Activated CD8-positive, alpha-beta memory T cell treated with anti-CD3 and anti-CD28 coated beads, Interleukin-2, amount 10 ng/mL, durations not matched to agents 7 days and 5 days (primary cell): ENCODE measurements at regions not wholly inside any gene's neighbourhood (a gene's known extent, or its start where the extent isn't known, plus 50 kb on each side); places are given as distances from the start of the nearest gene placed in this dataset.

Experiments used
- ATAC-seq: fragments of 150-1000 bp; cut with Tn5 transposase; one replicate; pipeline ENCODE4 v1.10.0; 2021; ENCODE audit warnings: moderate library complexity
- CTCF ChIA-PET: fragments of 350-600 bp; sonication (Branson Sonifier 250); formaldehyde crosslinking; loops from one replicate; lab custom pipeline; 2021; ENCODE audit warnings: antibody characterized with exemption; lab: Charles Lee
- DNase-seq: peaks from one replicate; pipeline ENCODE4 v3.0.0-alpha.2; 2020
- H3K27ac Mint-ChIP-seq: one replicate; pipeline ENCODE4 v1.8.0; 2021; ENCODE audit warnings: mild to moderate bottlenecking, mixed read lengths
- H3K27me3 Mint-ChIP-seq: one replicate; pipeline ENCODE4 v1.8.0; 2021; ENCODE audit warnings: mixed read lengths
- H3K36me3 Mint-ChIP-seq: one replicate; pipeline ENCODE4 v1.8.0; 2021; ENCODE audit warnings: mild to moderate bottlenecking, mixed read lengths
- H3K4me1 Mint-ChIP-seq: one replicate; pipeline ENCODE4 v1.8.0; 2021; ENCODE audit warnings: mixed read lengths
- H3K4me3 Mint-ChIP-seq: one replicate; pipeline ENCODE4 v1.8.0; 2021; ENCODE audit warnings: mild to moderate bottlenecking, moderate library complexity, mixed read lengths
- H3K9me3 Mint-ChIP-seq: one replicate; pipeline ENCODE4 v1.8.0; 2022; ENCODE audit warnings: low read depth, mixed read lengths

DNA sequence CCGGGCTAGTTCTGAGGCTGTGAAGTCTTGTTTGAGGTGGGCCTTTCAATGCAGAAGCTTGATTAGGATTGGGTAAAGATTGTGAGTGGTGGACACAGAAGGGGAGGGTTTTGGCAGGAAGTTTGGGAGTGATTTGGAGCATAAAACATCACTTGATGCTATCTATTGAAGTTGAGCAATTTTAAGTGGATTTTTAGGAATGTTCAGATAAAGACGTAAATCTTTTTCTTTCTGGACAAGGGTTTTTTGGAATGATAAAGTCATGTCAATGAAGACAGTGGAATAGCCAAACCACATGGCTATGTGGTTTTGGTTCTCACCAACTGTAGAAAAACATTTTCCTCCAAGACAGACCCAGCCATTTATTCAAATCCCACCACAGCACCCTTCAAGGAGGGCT is 111.2 kb upstream of the SNX19 start:
- Mint-ChIP-seq H3K27ac (no peak overlapping the region), H3K36me3 (no peaks in the 10 kb centered on the region), H3K27me3 (no peaks in the 10 kb centered on the region), H3K4me1 (no peaks in the 10 kb centered on the region), H3K4me3 (no peak overlapping the region), H3K9me3 (no peaks in the 10 kb centered on the region)
- CTCF ChIA-PET, result no interaction called here
- DNase-seq (no peak), ATAC-seq (no peak)

DNA sequence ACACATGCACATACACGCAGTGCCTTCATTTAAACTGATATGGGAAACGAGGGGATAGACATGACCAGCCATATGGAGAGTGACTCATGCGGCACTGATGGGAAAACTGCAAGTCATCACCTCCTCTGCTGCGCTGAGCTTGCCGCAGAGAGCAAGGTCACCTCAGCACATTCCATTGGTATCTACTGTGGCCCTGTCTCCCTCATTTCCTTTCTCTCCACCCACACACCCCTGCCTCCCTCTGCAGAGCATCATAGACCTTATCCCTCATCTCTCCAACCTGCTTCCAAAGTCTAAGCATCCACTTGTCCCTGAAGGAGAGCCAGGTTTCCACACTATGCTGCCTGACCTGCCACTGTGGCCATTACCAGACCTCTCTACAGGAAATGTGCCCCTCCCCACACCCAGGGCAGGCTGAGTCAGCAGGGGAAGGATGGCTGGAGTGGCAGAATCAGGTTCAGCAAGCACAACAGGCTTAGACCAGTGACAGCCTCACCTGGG is 116.9 kb upstream of the SNX19 start:
- Mint-ChIP-seq H3K27ac (no peak overlapping the region), H3K4me1 (no peaks in the 10 kb centered on the region), H3K4me3 (no peak overlapping the region), H3K36me3 (no peaks in the 10 kb centered on the region), H3K9me3 (no peaks in the 10 kb centered on the region), H3K27me3 (no peaks in the 10 kb centered on the region)
- DNase-seq (no peak), ATAC-seq (no peak)
- CTCF ChIA-PET, result no interaction called here

DNA sequence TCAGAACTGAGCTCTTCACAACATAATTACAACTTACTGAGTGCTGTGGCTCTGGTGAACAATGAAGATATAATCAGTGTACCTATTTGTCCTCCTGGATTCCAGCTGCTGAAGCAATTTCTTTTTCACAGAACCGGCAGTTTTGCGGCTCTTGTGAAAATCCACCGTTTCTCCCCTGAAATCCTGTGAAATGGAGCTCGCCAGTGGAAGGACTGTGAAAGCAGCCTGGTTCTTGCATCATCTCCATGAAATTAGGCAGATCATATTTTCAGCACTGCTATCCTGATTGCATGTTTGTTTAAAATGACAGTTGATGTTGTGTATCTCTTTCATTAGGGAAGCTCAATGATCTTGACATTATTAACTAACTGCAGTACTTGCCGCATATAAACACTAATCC is 120.2 kb upstream of the SNX19 start:
- CTCF ChIA-PET, result no interaction called here
- H3K27me3 Mint-ChIP-seq, result no peaks in the 10 kb centered on the region
- DNase-seq (no peak), ATAC-seq (no peak)
- no peak overlapping the region for H3K27ac Mint-ChIP-seq
- H3K9me3 Mint-ChIP-seq, result no peaks in the 10 kb centered on the region
- no peaks in the 10 kb centered on the region for H3K36me3 Mint-ChIP-seq
- no peak overlapping the region for H3K4me3 Mint-ChIP-seq
- H3K4me1 Mint-ChIP-seq, result no peaks in the 10 kb centered on the region

DNA sequence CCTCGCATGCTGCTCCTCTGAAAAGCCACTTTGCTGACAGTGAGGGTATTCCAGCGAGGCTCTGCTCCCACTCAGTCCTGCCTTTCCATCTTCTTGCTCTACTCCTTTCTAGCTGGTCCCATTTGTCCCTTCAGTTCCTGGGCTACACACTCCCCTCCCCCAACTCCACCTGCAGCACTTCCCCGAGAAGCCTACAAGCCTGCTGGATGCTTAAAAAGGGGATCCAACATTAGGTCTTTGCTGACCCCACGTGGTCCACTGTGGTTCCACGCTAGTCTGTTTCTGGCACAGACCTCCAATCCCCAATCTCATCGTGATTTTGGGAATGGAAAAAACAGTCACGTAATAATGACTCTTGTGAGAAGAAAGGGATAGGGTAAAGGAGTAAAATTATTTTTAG is 121.6 kb upstream of the SNX19 start:
- H3K4me1 Mint-ChIP-seq, result no peaks in the 10 kb centered on the region
- DNase-seq, result no peak
- H3K9me3 Mint-ChIP-seq, result no peaks in the 10 kb centered on the region
- H3K36me3 Mint-ChIP-seq, result no peaks in the 10 kb centered on the region
- ATAC-seq, result no peak
- H3K4me3 Mint-ChIP-seq, result no peak overlapping the region
- no peak overlapping the region for H3K27ac Mint-ChIP-seq
- no peaks in the 10 kb centered on the region for H3K27me3 Mint-ChIP-seq
- CTCF ChIA-PET, result no interaction called here

DNA sequence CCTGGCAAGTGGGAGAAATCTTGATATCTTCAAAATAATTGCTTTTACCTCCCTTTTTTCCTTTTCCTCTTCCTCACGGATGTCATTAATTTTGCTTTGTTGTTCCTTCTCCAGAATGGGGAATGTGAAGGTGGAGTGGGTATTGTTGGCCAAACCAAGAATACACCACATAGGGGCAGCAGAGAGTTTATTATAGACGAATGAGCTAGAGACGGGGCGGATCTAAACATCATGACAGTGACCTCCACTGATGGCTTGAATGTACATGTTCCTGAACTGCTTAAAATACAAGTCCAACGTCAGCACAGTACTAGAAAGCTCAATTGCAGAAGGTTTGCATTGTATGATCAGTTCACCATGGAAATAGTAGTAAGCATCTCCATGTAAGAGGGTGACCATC is 122.3 kb upstream of the SNX19 start:
- no peak overlapping the region for H3K27ac Mint-ChIP-seq
- H3K36me3 Mint-ChIP-seq, result no peaks in the 10 kb centered on the region
- CTCF ChIA-PET, result no interaction called here

DNA sequence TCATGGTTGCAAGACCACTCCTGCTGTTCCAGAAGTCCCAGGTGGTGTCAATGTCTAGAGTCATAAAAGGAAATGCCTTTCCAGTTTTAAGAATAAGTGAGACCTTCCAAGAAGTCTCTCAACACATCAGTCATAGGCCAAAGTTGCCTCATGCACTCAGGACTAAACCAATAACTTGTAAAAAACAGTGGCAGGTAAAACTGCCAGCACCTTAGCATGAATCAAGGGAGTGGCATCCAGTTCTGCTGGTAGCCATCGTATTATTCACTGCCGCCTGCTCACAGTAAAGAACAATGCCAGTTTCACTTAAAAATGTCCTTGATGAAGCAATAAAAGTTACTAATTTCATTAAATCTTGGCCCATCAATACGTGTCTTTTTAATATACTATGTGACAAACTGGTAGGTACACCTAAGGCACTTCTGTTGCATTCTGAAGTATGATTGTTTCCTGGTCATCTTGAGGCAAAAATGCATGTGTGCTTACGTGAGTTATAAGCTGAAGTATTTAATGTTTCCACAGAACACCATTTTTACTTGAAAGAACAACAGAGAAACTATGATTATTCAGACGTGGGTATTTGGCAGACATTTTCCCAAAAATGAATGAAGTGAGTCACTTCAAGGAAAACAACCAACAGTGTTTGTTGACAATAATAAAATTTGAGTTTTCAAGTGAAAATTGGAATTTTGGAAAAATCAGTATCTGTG is 125.2 kb upstream of the SNX19 start:
- no peak for DNase-seq
- no peaks in the 10 kb centered on the region for H3K4me1 Mint-ChIP-seq
- no peak for ATAC-seq
- no peak overlapping the region for H3K4me3 Mint-ChIP-seq
- CTCF ChIA-PET, result no interaction called here
- no peaks in the 10 kb centered on the region for H3K27me3 Mint-ChIP-seq
- no peaks in the 10 kb centered on the region for H3K36me3 Mint-ChIP-seq
- H3K9me3 Mint-ChIP-seq, result no peaks in the 10 kb centered on the region
- H3K27ac Mint-ChIP-seq, result no peak overlapping the region

More for the DNA sequence above, 122.3 kb upstream of the SNX19 start:
- Mint-ChIP-seq H3K9me3 (no peaks in the 10 kb centered on the region), H3K27me3 (no peaks in the 10 kb centered on the region), H3K4me1 (no peaks in the 10 kb centered on the region), H3K4me3 (no peak overlapping the region)
- ATAC-seq, result no peak
- no peak for DNase-seq

DNA sequence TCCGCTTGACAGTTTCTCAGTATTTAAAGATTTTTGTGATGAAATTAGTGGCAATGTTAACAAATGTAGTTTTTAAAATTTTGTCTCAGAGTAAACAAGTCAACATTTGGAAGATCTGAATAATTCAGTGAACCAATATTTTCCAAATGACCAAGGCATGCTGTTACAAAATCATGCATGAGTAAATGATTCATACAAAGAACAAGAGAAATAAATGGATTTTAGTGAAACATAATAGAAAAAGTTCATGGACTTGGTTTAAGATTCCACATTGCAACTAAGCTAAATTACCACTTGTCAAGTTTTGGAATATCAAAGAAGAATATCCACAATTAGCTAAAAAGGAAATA is 125.7 kb upstream of the SNX19 start:
- ATAC-seq (no peak), DNase-seq (no peak)
- Mint-ChIP-seq H3K36me3 (no peaks in the 10 kb centered on the region), H3K4me3 (no peak overlapping the region), H3K9me3 (no peaks in the 10 kb centered on the region), H3K27ac (no peak overlapping the region), H3K27me3 (no peaks in the 10 kb centered on the region), H3K4me1 (no peaks in the 10 kb centered on the region)
- CTCF ChIA-PET, result no interaction called here

DNA sequence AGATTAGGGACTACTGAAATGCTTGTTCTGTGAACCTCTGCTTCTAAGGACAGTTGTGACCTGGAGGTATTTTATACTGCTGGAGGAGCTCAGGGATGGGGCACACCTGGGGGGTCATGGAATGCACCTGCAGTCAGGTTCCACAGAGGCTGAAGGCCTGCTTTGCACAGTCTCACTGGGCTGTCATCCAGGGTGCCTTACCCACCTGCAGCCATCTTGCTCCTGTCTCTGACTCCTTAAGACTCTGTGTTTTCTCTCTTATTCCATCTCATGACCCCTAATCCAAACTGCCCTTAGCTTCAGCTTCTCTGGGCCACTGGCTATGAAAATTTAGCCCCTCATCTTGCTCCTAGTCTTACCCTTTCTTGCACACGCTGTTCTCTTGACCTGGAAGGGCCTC is 127.0 kb upstream of the SNX19 start:
- no peaks in the 10 kb centered on the region for H3K4me1 Mint-ChIP-seq
- H3K4me3 Mint-ChIP-seq, result no peak overlapping the region
- DNase-seq (no peak), ATAC-seq (no peak)
- H3K36me3 Mint-ChIP-seq, result no peaks in the 10 kb centered on the region
- CTCF ChIA-PET, result no interaction called here
- no peak overlapping the region for H3K27ac Mint-ChIP-seq
- H3K27me3 Mint-ChIP-seq, result no peaks in the 10 kb centered on the region
- H3K9me3 Mint-ChIP-seq, result no peaks in the 10 kb centered on the region

DNA sequence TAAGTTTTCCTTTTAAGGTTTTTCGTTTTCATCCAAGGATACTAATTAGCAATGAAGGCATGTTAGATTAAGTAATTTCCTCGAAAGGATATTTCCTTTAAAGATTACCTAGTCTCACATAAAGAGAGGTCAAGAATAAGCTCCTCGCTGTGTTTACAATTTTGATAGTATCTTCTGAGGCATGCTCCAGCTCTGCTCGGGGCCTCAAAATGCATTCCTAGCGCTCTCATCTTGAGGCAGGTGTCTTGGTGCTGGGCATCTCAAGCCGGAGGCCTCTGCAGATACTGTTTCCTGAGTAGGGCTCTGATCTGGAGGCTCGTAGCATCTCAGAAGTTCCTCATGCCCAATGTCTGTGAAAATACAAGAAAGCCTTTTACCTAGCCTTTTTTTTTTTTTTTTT is 128.6 kb upstream of the SNX19 start:
- no peaks in the 10 kb centered on the region for H3K36me3 Mint-ChIP-seq
- ATAC-seq, result no peak
- no peak overlapping the region for H3K4me3 Mint-ChIP-seq
- CTCF ChIA-PET, result no interaction called here
- no peaks in the 10 kb centered on the region for H3K9me3 Mint-ChIP-seq
- H3K27me3 Mint-ChIP-seq, result no peaks in the 10 kb centered on the region
- H3K27ac Mint-ChIP-seq, result no peak overlapping the region
- no peak for DNase-seq
- no peaks in the 10 kb centered on the region for H3K4me1 Mint-ChIP-seq

DNA sequence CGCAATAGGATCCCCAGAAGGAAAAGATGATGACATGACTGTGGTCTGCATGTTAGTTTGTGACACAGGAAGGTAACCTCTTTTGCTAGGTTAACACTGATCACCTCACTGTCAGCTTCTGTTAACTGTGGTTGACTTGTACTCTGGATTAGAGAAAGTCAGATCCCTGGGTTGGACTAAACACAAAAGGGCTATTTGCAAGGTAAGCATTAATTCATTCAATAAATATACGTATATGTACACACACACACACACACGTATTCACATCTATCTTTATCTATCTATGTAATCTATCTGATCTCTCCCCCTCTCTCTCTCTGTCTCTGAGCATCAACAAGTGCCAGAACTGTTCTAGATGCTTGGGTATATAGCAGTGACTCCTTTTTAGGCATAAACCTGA is 136.1 kb upstream of the SNX19 start:
- H3K4me1 Mint-ChIP-seq, result no peaks in the 10 kb centered on the region
- H3K9me3 Mint-ChIP-seq, result no peaks in the 10 kb centered on the region
- CTCF ChIA-PET, result no interaction called here
- no peak overlapping the region for H3K4me3 Mint-ChIP-seq
- no peak for ATAC-seq
- H3K36me3 Mint-ChIP-seq, result no peaks in the 10 kb centered on the region
- DNase-seq, result no peak
- peaks cover 2% of the 10 kb centered on the region for H3K27me3 Mint-ChIP-seq
- H3K27ac Mint-ChIP-seq, result no peak overlapping the region

DNA sequence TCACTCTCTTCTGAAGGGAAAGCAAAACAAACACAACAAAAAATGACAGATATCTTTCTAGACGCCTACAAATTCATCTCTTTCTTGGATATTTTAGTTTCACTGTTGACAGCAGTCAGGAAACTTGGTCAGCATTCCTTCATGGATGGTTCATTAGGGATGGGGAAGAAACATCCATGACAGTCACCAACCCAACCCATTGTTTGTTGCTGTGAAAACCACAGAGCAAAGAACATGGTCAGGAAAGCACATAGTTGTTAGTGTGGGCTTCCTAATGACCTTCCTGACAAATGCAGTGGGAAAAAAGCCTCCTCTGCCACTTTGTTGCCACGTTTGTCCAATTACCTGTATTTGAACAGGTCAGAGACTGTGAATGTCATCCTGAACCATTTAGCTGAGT is 139.8 kb upstream of the SNX19 start:
- Mint-ChIP-seq H3K27me3 (peaks cover 2% of the 10 kb centered on the region), H3K4me3 (no peak overlapping the region), H3K9me3 (no peaks in the 10 kb centered on the region), H3K27ac (no peak overlapping the region), H3K4me1 (no peaks in the 10 kb centered on the region), H3K36me3 (no peaks in the 10 kb centered on the region)
- CTCF ChIA-PET, result no interaction called here
- DNase-seq, result no peak
- no peak for ATAC-seq

DNA sequence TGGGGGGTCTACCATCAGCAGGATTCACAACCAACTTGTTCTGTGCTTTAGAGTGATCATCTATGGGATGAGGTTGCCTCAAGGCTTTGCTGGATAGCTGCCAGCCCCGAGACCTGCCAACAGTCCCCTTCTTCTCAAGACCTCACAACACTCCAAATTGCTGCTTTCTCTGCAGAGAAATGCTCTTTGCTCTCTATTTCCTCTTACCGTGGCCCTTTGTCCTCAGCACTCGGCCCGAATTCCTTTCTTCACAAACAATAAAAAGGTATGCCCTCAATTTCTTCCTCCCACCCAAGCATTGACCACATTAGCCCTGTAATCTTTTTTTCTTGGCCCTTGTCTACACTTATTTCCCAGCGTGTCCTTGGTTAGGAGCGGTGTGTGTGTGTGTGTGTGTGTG is 147.4 kb upstream of the SNX19 start:
- Mint-ChIP-seq H3K27ac (no peak overlapping the region), H3K4me3 (no peak overlapping the region), H3K36me3 (no peaks in the 10 kb centered on the region), H3K4me1 (no peaks in the 10 kb centered on the region), H3K9me3 (no peaks in the 10 kb centered on the region), H3K27me3 (no peaks in the 10 kb centered on the region)
- ATAC-seq (no peak), DNase-seq (no peak)
- CTCF ChIA-PET, result interaction anchor here (1.9 to 3.3 kb wide), 2 partner anchors 606 to 610 kb away, joined by 6 to 19 read pairs; no protein-coding TSS in a partner anchor

DNA sequence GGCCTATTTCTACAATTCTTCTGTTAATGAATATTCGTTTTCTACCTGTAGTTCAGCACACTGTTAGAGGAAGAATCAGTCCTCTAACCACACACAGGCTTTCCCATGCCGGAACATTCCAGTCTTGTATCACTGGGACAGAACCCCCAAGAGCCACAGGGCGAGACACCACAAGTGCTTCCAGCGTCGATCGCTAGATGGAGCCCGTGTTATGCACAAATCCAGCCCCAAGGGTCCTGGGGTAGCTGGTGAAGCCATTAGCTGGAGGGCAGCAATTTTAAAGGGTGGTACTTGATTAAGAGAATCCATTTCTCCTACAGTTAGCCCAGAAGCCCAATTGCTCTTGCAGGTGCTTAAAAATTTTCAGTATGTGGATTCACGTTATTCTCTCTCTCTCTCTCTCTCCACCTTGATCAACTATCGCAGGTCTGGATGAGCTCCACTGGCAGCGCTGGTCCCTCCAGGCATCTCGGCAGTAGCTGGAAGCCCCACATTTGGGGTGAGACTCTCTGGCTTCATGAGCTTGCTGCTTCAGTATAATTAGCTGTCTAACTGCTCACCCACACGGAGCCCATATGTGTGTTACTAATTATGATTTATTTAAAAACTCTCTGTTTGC is 148.2 kb upstream of the SNX19 start:
- ATAC-seq (no peak), DNase-seq (no peak)
- Mint-ChIP-seq H3K27ac (no peak overlapping the region), H3K4me3 (no peak overlapping the region), H3K9me3 (no peaks in the 10 kb centered on the region), H3K36me3 (no peaks in the 10 kb centered on the region), H3K27me3 (no peaks in the 10 kb centered on the region), H3K4me1 (no peaks in the 10 kb centered on the region)
- CTCF ChIA-PET, result interaction anchor here (0.8 to 3.3 kb wide), 6 partner anchors 202 to 932 kb away, joined by 3 to 19 read pairs (median 4); no protein-coding TSS in a partner anchor
